HEK293 (cell line): ENCODE measurements at regions not wholly inside any gene's neighbourhood (a gene's known extent, or its start where the extent isn't known, plus 50 kb on each side); places are given as distances from the start of the nearest gene placed in this dataset.
"Not testable (repeated sequence)": the region's sequence is repeated elsewhere in the genome, so short reads cannot be mapped to it uniquely, and the experiment has no call there.

Source experiments
- CTCF ChIA-PET: fragments of 350-600 bp; formaldehyde crosslinking; extraction: SDS; loops from one replicate; lab custom pipeline; 2021; ENCODE audit warnings: antibody characterized with exemption; lab: Yijun Ruan, JAX
- POLR2A ChIA-PET: fragments of 300-600 bp; formaldehyde crosslinking; extraction: SDS; loops from one replicate; lab custom pipeline; 2020; ENCODE audit warnings: antibody characterized with exemption, inconsistent platforms; lab: Yijun Ruan, JAX
- H3K27ac ChIP-seq: fragments of 200-500 bp; sonication (Bioruptor generic); 2 replicates; pipeline ENCODE4 v1.5.1; 2014; ENCODE audit warnings: low read depth, low read length, control low read depth, inconsistent platforms; ENCODE audit errors: extremely low read depth
- H3K36me3 ChIP-seq, 2 experiments: fragments of 200-500 bp in 1 of 2; sonication (Bioruptor generic) in 1 of 2; 1 replicate in 1 of 2; 2 replicates in 1 of 2; pipeline ENCODE4 v1.5.1; 2014 to 2017; ENCODE audit warnings: inconsistent platforms in 2 of 2, low read length in 2 of 2; ENCODE audit not compliant: control insufficient read depth in 2 of 2, insufficient read depth in 1 of 2
- H3K4me1 ChIP-seq: fragments of 200-500 bp; sonication (Bioruptor generic); 2 replicates; pipeline ENCODE4 v1.5.1; 2014; ENCODE audit warnings: mild to moderate bottlenecking, low read length, inconsistent platforms; ENCODE audit not compliant: control insufficient read depth, insufficient read depth
- H3K4me3 ChIP-seq: 2 replicates; pipeline ENCODE4 v1.5.1; 2011; ENCODE audit warnings: low read depth, mild to moderate bottlenecking, control low read depth, low read length, moderate library complexity
- H3K9me3 ChIP-seq: fragments of 200-500 bp; sonication (Bioruptor generic); 2 replicates; pipeline ENCODE4 v1.5.1; 2014; ENCODE audit warnings: low read depth, low read length, inconsistent platforms; ENCODE audit not compliant: control insufficient read depth, insufficient read depth
- BCL11A ChIP-seq: fragments of 450-650 bp; formaldehyde crosslinking; IDR thresholded peaks from 2 replicates; pipeline ENCODE4 v1.5.1; 2016; ENCODE audit warnings: low read depth, missing biosample characterization, missing genetic modification characterization
- GLI2 ChIP-seq: fragments of 450-650 bp; formaldehyde crosslinking; IDR thresholded peaks from 2 replicates; pipeline ENCODE4; 2017; ENCODE audit warnings: missing biosample characterization, missing genetic modification characterization, low read depth, borderline replicate concordance
- KLF1 ChIP-seq: fragments of 450-650 bp; formaldehyde crosslinking; IDR thresholded peaks from 2 replicates; pipeline ENCODE4 v1.5.1; 2016; ENCODE audit warnings: missing biosample characterization, missing genetic modification characterization
- KLF16 ChIP-seq: fragments of 450-650 bp; formaldehyde crosslinking; IDR thresholded peaks from 2 replicates; pipeline ENCODE4 v1.5.1; 2017; ENCODE audit warnings: missing biosample characterization, missing genetic modification characterization
- OSR2 ChIP-seq: fragments of 450-650 bp; formaldehyde crosslinking; IDR thresholded peaks from 2 replicates; pipeline ENCODE4 v1.5.1; 2016; ENCODE audit warnings: missing biosample characterization, missing genetic modification characterization
- PRDM4 ChIP-seq: fragments of 450-650 bp; formaldehyde crosslinking; IDR thresholded peaks from 2 replicates; pipeline ENCODE4 v1.5.1; 2017; ENCODE audit warnings: missing biosample characterization, missing genetic modification characterization
- ZBTB11 ChIP-seq: fragments of 450-650 bp; formaldehyde crosslinking; conservative IDR thresholded peaks from 2 replicates; pipeline ENCODE4 v1.5.1; 2016; ENCODE audit warnings: low read depth, missing biosample characterization, missing genetic modification characterization
- ZNF114 ChIP-seq: fragments of 450-650 bp; formaldehyde crosslinking; IDR thresholded peaks from 2 replicates; pipeline ENCODE4 v1.5.0; 2017; ENCODE audit warnings: missing biosample characterization, missing genetic modification characterization
- ZNF324 ChIP-seq: fragments of 450-650 bp; formaldehyde crosslinking; IDR thresholded peaks from 2 replicates; pipeline ENCODE4 v1.5.1; 2016; ENCODE audit warnings: missing biosample characterization, missing genetic modification characterization
- ZNF449 ChIP-seq: fragments of 450-650 bp; formaldehyde crosslinking; IDR thresholded peaks from 2 replicates; pipeline ENCODE4 v1.5.1; 2017; ENCODE audit warnings: missing biosample characterization, mild to moderate bottlenecking, missing genetic modification characterization, moderate library complexity
- ZNF501 ChIP-seq: fragments of 450-650 bp; formaldehyde crosslinking; IDR thresholded peaks from 2 replicates; pipeline ENCODE4 v1.5.1; 2016; ENCODE audit warnings: missing biosample characterization, missing genetic modification characterization
- ZNF544 ChIP-seq: fragments of 450-650 bp; formaldehyde crosslinking; IDR thresholded peaks from 2 replicates; pipeline ENCODE4 v1.5.0; 2017; ENCODE audit warnings: missing biosample characterization, missing genetic modification characterization
- ZNF670 ChIP-seq: fragments of 450-650 bp; formaldehyde crosslinking; IDR thresholded peaks from 2 replicates; pipeline ENCODE4 v1.5.1; 2016; ENCODE audit warnings: missing biosample characterization, missing genetic modification characterization, low read depth
- ZNF677 ChIP-seq: fragments of 450-650 bp; IDR thresholded peaks from 2 replicates; pipeline ENCODE4 v1.5.0; 2018; ENCODE audit warnings: missing biosample characterization, mild to moderate bottlenecking, missing genetic modification characterization, moderate library complexity
- ZNF792 ChIP-seq: fragments of 450-650 bp; formaldehyde crosslinking; IDR thresholded peaks from 2 replicates; pipeline ENCODE4 v1.5.1; 2016; ENCODE audit warnings: missing biosample characterization, missing genetic modification characterization
- ZSCAN30 ChIP-seq: fragments of 450-650 bp; IDR thresholded peaks from 2 replicates; pipeline ENCODE4 v1.5.1; 2018; ENCODE audit warnings: missing biosample characterization, mild to moderate bottlenecking, missing genetic modification characterization, moderate library complexity

- ChIA-PET POLR2A (no interaction called here), CTCF (no interaction called here)
- H3K9me3 ChIP-seq, result no peaks in the 10 kb centered on the region
- H3K27ac ChIP-seq, result no peak overlapping the region
- no peaks in the 10 kb centered on the region for H3K4me1 ChIP-seq
- H3K36me3 ChIP-seq, result no peaks in the 10 kb centered on the region
- no peak overlapping the region for H3K4me3 ChIP-seq
- TF ChIP-seq KLF16 (tag by site-specific recombination) (no peak), KLF1 (tag by site-specific recombination) (no peak), PRDM4 (tag by site-specific recombination) (no peak), ZNF501 (tag by site-specific recombination) (no peak), ZSCAN30 (tag by site-specific recombination) (no peak), BCL11A (tag by site-specific recombination) (no peak), ZNF544 (tag by site-specific recombination) (no peak)
- TF ChIP-seq, all 188 proteins: peak for 0
Observed at GRCh38 chr13:72555601-72556000, 171.8 kb downstream of the MZT1 start.

GRCh38 chr13:72552731-72553130, 174.7 kb downstream of the MZT1 start:
- Histone ChIP-seq H3K36me3 (no peaks in the 10 kb centered on the region), H3K4me3 (no peak overlapping the region), H3K9me3 (no peaks in the 10 kb centered on the region), H3K4me1 (no peaks in the 10 kb centered on the region), H3K27ac (no peak overlapping the region)
- CTCF ChIA-PET, result interaction anchor here (0.6 to 1.4 kb wide), 2 partner anchors 13 to 1313 kb away, joined by 3 to 5 read pairs; no protein-coding TSS in a partner anchor
- TF ChIP-seq ZBTB11 (tag by site-specific recombination) (no peak), GLI2 (no peak), ZNF677 (tag by site-specific recombination) (no peak), ZNF670 (tag by site-specific recombination) (no peak), ZNF324 (tag by site-specific recombination) (no peak), ZNF792 (tag by site-specific recombination) (no peak), ZNF449 (tag by site-specific recombination) (no peak), ZNF114 (tag by site-specific recombination) (no peak), OSR2 (tag by site-specific recombination) (no peak)
- POLR2A ChIA-PET, result no interaction called here

GRCh38 chr13:72545895-72546294, 181.5 kb downstream of the MZT1 start:
- H3K36me3 ChIP-seq, CTCF ChIA-PET, H3K4me3 ChIP-seq, H3K27ac ChIP-seq, H3K9me3 ChIP-seq, POLR2A ChIA-PET, H3K4me1 ChIP-seq: not testable (repeated sequence)
